Left lung (tissue), 4 donors: ENCODE measurements at regions not wholly inside any gene's neighbourhood (a gene's known extent, or its start where the extent isn't known, plus 50 kb on each side); places are given as distances from the start of the nearest gene placed in this dataset.

Experiments
- ATAC-seq: fragments of 200-7000 bp; cut with Tn5 transposase; one replicate; pipeline ENCODE4 v1.9.1; 2020; ENCODE audit warnings: moderate library complexity
- DNase-seq, 4 donors: peaks; one replicate each; pipeline ENCODE4 v3.0.0-alpha.2; 2013 to 2020
- H3K27ac ChIP-seq, 2 donors: fragments of 200-600 bp; sonication (generic) in 1 of 2; one replicate each; pipeline versions ENCODE4 v1.5.0 to v1.8.0; 2020 to 2021
- H3K27me3 ChIP-seq, 2 donors: fragments of 200-600 bp; sonication (generic) in 1 of 2; one replicate each; pipeline versions ENCODE4 v1.5.0 to v1.8.0; 2020 to 2021
- H3K36me3 ChIP-seq, 2 donors: fragments of 200-600 bp; sonication (generic) in 1 of 2; one replicate each; pipeline versions ENCODE4 v1.5.0 to v1.8.0; 2020 to 2021
- H3K4me1 ChIP-seq, 2 donors: fragments of 200-600 bp; one replicate each; pipeline ENCODE4 v1.8.0; 2021
- H3K4me3 ChIP-seq, 2 donors: fragments of 200-600 bp; sonication (generic) in 1 of 2; one replicate each; pipeline versions ENCODE4 v1.5.0 to v1.8.0; 2020 to 2021; ENCODE audit warnings: mild to moderate bottlenecking in 1 of 2
- H3K9me3 ChIP-seq, 2 donors: fragments of 200-600 bp; sonication (generic) in 1 of 2; one replicate each; pipeline versions ENCODE4 v1.5.0 to v1.8.0; 2020 to 2021
- intact Hi-C, 2 donors: fragments of 100-400 bp; cut with DNase I; formaldehyde crosslinking; loops; one replicate each; pipeline versions ENCODE4 v1.11.2 to v1.14.2; 2022
- TF ChIP-seq, protein P1 (sequence below), 2 donors: fragments of 200-600 bp; sonication (generic) in 1 of 2; IDR thresholded peaks; one replicate each; pipeline versions ENCODE4 v1.5.0 to v1.8.0; 2021; ENCODE audit warnings: antibody characterized with exemption in 2 of 2
- donor health status: DM: no; HTN: yes; CAD: no.
- donor health status: DM: no; HTN: no; CAD: no.

- intact Hi-C loops, result no loop called here
- DNase-seq, result no peak
- Histone ChIP-seq H3K4me1 (no peaks in the 10 kb centered on the region), H3K27ac (no peak overlapping the region), H3K4me3 (no peak overlapping the region), H3K27me3 (no peaks in the 10 kb centered on the region), H3K36me3 (no peaks in the 10 kb centered on the region), H3K9me3 (no peaks in the 10 kb centered on the region)
- TF ChIP-seq, protein P1, sequence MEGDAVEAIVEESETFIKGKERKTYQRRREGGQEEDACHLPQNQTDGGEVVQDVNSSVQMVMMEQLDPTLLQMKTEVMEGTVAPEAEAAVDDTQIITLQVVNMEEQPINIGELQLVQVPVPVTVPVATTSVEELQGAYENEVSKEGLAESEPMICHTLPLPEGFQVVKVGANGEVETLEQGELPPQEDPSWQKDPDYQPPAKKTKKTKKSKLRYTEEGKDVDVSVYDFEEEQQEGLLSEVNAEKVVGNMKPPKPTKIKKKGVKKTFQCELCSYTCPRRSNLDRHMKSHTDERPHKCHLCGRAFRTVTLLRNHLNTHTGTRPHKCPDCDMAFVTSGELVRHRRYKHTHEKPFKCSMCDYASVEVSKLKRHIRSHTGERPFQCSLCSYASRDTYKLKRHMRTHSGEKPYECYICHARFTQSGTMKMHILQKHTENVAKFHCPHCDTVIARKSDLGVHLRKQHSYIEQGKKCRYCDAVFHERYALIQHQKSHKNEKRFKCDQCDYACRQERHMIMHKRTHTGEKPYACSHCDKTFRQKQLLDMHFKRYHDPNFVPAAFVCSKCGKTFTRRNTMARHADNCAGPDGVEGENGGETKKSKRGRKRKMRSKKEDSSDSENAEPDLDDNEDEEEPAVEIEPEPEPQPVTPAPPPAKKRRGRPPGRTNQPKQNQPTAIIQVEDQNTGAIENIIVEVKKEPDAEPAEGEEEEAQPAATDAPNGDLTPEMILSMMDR (IDR thresholded peaks at IDR 0.05), result no peak
- ATAC-seq, result no peak
Observed at GRCh38 chr6:15781890-15782289, 119.1 kb upstream of the DTNBP1 start.

DNA sequence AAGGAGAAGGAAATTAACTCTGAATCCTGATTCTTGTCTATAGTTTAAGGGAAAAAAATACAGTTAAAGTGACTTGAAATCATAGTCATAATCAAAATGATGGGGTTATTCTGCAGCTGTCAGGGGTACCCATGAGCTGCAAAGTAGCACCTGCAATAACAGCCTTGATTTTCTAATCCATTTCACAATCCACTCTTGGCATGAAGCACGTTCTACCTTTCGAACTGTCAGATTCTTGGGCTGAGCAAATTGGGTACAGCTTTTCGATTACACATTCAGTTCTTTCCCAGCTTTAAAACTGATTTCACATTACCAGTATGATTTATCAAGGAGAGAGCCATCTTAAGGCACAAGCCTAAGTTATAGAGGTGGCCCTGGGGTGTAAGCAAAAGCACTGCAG lies 118.5 kb upstream of the DTNBP1 start:
- intact Hi-C loops, result no loop called here
- ATAC-seq (no peak), DNase-seq (no peak)
- TF ChIP-seq, protein P1 (IDR thresholded peaks at IDR 0.05), result no peak
- Histone ChIP-seq H3K27me3 (no peaks in the 10 kb centered on the region), H3K27ac (no peak overlapping the region), H3K36me3 (no peaks in the 10 kb centered on the region), H3K4me1 (no peaks in the 10 kb centered on the region), H3K9me3 (no peaks in the 10 kb centered on the region), H3K4me3 (no peak overlapping the region)

- no peaks in the 10 kb centered on the region for H3K36me3 ChIP-seq
- no peaks in the 10 kb centered on the region for H3K9me3 ChIP-seq
- no peak for DNase-seq
- intact Hi-C loops, result no loop called here
- H3K4me3 ChIP-seq, result no peak overlapping the region
- no peaks in the 10 kb centered on the region for H3K27me3 ChIP-seq
- no peaks in the 10 kb centered on the region for H3K4me1 ChIP-seq
- no peak overlapping the region for H3K27ac ChIP-seq
- TF ChIP-seq, protein P1 (IDR thresholded peaks at IDR 0.05), result no peak
- ATAC-seq, result no peak
Observed at GRCh38 chr6:15780437-15780836, 117.6 kb upstream of the DTNBP1 start.

- Histone ChIP-seq H3K4me1 (no peaks in the 10 kb centered on the region), H3K36me3 (no peaks in the 10 kb centered on the region), H3K27me3 (no peaks in the 10 kb centered on the region), H3K27ac (no peak overlapping the region), H3K4me3 (no peak overlapping the region), H3K9me3 (no peaks in the 10 kb centered on the region)
- TF ChIP-seq, protein P1 (IDR thresholded peaks at IDR 0.05), result no peak
- intact Hi-C loops, result no loop called here
- DNase-seq (no peak), ATAC-seq (no peak)
Observed at GRCh38 chr6:15779726-15780125, 116.9 kb upstream of the DTNBP1 start.

DNA sequence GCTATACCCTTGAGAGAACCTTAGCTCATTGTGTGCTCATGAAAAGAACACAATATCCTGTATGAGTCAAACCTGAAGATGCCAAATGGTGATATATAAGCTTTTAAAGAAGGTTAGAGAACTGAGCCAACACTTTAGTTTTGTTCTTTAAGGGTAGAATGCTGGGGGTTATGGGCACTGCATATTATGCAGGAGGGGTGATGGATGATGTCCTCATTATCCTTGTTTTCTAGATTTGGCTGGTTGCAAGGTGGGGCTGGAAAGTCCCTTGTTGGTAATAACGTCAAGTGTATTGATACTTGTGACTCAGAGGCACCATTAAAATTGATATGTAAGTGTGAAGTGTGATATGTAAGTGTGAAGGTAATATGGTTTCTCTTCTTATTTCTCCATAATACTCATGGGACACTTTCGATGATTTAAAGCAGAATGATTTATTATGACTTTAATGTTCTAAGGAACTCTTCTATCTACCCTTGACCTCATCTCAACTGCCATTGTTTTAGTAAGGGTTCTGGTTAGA lies 113.7 kb upstream of the DTNBP1 start:
- H3K36me3 ChIP-seq, result no peaks in the 10 kb centered on the region
- no peaks in the 10 kb centered on the region for H3K27me3 ChIP-seq
- ATAC-seq, result no peak
- no peak overlapping the region for H3K4me3 ChIP-seq
- TF ChIP-seq, protein P1 (IDR thresholded peaks at IDR 0.05), result no peak
- no peak for DNase-seq
- H3K9me3 ChIP-seq, result no peaks in the 10 kb centered on the region
- intact Hi-C loops, result no loop called here
- no peaks in the 10 kb centered on the region for H3K4me1 ChIP-seq
- no peak overlapping the region for H3K27ac ChIP-seq
